DND-41 (cell line): ENCODE measurements at regions not wholly inside any gene's neighbourhood (a gene's known extent, or its start where the extent isn't known, plus 50 kb on each side); places are given as distances from the start of the nearest gene placed in this dataset.

Source experiments
- EZH2 ChIP-seq: IDR thresholded peaks from 3 replicates; pipeline ENCODE4 v1.6.1; 2012; ENCODE audit warnings: borderline replicate concordance, low read depth, mild to moderate bottlenecking, moderate library complexity, low read length, inconsistent platforms; ENCODE audit not compliant: severe bottlenecking
- TF ChIP-seq, protein P1 (sequence below): IDR thresholded peaks from 2 replicates; pipeline ENCODE4 v1.5.1; 2012; ENCODE audit warnings: borderline replicate concordance, low read length, moderate library complexity, mild to moderate bottlenecking; ENCODE audit not compliant: poor library complexity, severe bottlenecking; ENCODE audit errors: extremely low read depth

DNA sequence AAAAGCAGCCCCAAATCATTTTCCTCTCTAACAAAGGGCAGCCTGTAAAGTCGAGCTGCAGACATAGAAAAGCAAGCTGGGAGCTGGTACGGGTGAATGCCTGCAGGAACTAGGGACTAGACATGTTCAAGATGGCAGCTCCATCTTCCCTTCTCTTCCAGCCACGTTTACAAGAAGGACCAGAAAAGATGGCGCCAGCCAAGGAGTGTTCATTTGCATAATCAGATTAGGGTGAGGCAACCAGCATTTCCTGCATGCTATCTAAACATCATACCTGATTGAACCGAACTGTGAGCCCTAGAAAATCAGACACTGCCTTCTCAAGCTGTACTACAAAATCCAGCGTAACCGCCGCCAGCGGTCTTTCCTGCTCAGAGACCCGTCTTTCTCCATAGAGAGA lies 896.8 kb downstream of the CDH11 start:
- TF ChIP-seq, protein P1, sequence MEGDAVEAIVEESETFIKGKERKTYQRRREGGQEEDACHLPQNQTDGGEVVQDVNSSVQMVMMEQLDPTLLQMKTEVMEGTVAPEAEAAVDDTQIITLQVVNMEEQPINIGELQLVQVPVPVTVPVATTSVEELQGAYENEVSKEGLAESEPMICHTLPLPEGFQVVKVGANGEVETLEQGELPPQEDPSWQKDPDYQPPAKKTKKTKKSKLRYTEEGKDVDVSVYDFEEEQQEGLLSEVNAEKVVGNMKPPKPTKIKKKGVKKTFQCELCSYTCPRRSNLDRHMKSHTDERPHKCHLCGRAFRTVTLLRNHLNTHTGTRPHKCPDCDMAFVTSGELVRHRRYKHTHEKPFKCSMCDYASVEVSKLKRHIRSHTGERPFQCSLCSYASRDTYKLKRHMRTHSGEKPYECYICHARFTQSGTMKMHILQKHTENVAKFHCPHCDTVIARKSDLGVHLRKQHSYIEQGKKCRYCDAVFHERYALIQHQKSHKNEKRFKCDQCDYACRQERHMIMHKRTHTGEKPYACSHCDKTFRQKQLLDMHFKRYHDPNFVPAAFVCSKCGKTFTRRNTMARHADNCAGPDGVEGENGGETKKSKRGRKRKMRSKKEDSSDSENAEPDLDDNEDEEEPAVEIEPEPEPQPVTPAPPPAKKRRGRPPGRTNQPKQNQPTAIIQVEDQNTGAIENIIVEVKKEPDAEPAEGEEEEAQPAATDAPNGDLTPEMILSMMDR, result no peak
- TF ChIP-seq EZH2, result no peak
